ENCODE measurements at regions not wholly inside any gene's neighbourhood (a gene's known extent, or its start where the extent isn't known, plus 50 kb on each side); places are given as distances from the start of the nearest gene placed in this dataset.

DNA sequence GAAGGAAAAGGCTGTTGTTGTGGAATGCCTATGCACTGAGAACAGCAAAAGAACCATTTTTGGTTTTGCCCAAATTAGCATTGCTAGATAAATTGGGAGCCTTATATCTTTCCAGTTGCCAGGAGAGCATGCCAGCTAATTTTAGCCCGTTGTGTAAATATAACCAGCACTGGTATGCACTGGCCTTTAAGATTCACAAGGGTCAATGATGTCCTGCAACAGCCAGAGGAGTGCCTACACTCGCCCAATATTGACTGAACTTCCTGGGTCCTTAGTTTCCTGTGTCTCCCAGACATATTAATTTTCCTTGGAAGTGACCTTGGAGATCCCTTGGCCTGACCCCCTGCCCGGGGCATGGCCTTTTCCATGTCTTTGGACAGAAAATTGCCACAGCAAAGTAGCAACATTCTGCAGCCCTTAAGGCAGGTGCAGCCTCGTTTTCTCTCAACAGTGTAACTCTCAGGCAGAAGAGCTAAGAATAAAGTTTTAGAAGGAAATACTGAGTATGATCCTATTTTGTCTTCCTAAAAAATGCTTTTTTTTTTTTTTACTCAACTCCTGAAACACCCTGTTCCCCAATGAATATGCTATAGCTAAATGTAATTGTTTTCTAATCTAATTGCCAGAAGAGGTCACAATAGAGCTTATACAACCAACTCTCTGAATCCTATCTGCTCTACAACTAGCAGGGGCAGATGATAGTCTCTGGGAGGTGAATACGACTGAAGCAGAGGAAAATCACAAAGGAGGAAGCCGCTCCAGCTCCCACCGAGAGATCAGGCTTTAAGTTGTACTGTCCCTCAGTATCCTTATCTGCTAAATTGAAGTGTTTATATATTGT, 131.9 kb upstream of the PCGF5 start:
- peaks cover under 1% of the 10 kb centered on the region for H3K9me3 Mint-ChIP-seq
- intact Hi-C loops (cut with micrococcal nuclease) = loop anchor here (1.0 to 2.0 kb wide), 5 partner anchors 74 to 177 kb away; partner anchors contain the start of gene PCGF5
- no peaks in the 10 kb centered on the region for H3K27me3 Mint-ChIP-seq
- TF ChIP-seq, protein P1, sequence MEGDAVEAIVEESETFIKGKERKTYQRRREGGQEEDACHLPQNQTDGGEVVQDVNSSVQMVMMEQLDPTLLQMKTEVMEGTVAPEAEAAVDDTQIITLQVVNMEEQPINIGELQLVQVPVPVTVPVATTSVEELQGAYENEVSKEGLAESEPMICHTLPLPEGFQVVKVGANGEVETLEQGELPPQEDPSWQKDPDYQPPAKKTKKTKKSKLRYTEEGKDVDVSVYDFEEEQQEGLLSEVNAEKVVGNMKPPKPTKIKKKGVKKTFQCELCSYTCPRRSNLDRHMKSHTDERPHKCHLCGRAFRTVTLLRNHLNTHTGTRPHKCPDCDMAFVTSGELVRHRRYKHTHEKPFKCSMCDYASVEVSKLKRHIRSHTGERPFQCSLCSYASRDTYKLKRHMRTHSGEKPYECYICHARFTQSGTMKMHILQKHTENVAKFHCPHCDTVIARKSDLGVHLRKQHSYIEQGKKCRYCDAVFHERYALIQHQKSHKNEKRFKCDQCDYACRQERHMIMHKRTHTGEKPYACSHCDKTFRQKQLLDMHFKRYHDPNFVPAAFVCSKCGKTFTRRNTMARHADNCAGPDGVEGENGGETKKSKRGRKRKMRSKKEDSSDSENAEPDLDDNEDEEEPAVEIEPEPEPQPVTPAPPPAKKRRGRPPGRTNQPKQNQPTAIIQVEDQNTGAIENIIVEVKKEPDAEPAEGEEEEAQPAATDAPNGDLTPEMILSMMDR (IDR thresholded peaks at IDR 0.05) = no peak
- ChIA-PET POLR2A (interaction anchor here (0.5 to 2.1 kb wide), 10 partner anchors 73 to 220 kb away, joined by 3 to 12 read pairs (median 4); no protein-coding TSS in a partner anchor), CTCF (interaction anchor here (0.7 to 3.1 kb wide), 22 partner anchors 10 to 189 kb away, joined by 3 to 103 read pairs (median 4); partner anchors contain the start of gene PCGF5)
- H3K4me1 Mint-ChIP-seq = peaks cover 6% of the 10 kb centered on the region
- peak; percentile 69 for ATAC-seq (ENCODE audit: low read depth)
- no peak overlapping the region for H3K27ac Mint-ChIP-seq
- no peak overlapping the region for H3K4me3 Mint-ChIP-seq
- H3K36me3 Mint-ChIP-seq (ENCODE audit: low read depth) = no peaks in the 10 kb centered on the region
- DNase-seq = no peak

GRCh38 chr10:91090761-91091529, 129.5 kb upstream of the PCGF5 start:
- Mint-ChIP-seq H3K4me3 (no peak overlapping the region), H3K9me3 (peaks cover 8% of the 10 kb centered on the region), H3K4me1 (peaks cover 6% of the 10 kb centered on the region), H3K27me3 (no peaks in the 10 kb centered on the region), H3K36me3 (ENCODE audit: low read depth) (peaks cover 4% of the 10 kb centered on the region), H3K27ac (no peak overlapping the region)
- POLR2A ChIA-PET = interaction anchor here (0.7 kb wide), 1 partner anchor 179 kb away, joined by 3 read pairs; no protein-coding TSS in a partner anchor
- intact Hi-C loops (cut with micrococcal nuclease) = no loop called here
- no peak for DNase-seq
- TF ChIP-seq, protein P1 (IDR thresholded peaks at IDR 0.05) = no peak
- peak; percentile 54 for ATAC-seq (ENCODE audit: low read depth)
- CTCF ChIA-PET = interaction anchor here (0.7 to 3.4 kb wide), 9 partner anchors 13 to 179 kb away, joined by 3 to 32 read pairs (median 4); no protein-coding TSS in a partner anchor

DNA sequence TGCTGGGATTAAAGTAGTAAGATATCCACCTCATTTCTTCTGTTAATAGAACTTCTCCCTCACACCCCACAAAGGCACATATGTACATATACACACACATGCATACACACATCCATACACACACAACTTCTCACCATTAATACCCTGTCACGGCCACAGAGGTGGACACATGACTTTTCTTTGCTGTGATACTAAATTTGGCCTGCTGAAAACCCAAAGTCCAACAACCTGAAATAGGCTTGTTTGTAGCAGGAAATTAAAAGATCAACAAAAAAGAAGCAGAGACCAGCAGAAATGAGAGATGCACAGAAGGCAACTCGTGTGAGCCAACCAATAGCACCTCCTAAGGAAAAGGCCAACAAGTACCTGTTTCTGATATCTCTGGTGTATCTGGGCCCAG, 128.7 kb upstream of the PCGF5 start:
- TF ChIP-seq, protein P1 (IDR thresholded peaks at IDR 0.05) = no peak
- DNase-seq = no peak
- Mint-ChIP-seq H3K9me3 (peaks cover 8% of the 10 kb centered on the region), H3K27ac (no peak overlapping the region), H3K4me3 (no peak overlapping the region), H3K36me3 (ENCODE audit: low read depth) (peaks cover 4% of the 10 kb centered on the region), H3K27me3 (no peaks in the 10 kb centered on the region), H3K4me1 (peaks cover 11% of the 10 kb centered on the region)
- POLR2A ChIA-PET = no interaction called here
- no peak for ATAC-seq (ENCODE audit: low read depth)
- intact Hi-C loops (cut with micrococcal nuclease) = no loop called here
- CTCF ChIA-PET = interaction anchor here (1.0 to 3.4 kb wide), 4 partner anchors 18 to 159 kb away, joined by 3 to 32 read pairs (median 5); no protein-coding TSS in a partner anchor

DNA sequence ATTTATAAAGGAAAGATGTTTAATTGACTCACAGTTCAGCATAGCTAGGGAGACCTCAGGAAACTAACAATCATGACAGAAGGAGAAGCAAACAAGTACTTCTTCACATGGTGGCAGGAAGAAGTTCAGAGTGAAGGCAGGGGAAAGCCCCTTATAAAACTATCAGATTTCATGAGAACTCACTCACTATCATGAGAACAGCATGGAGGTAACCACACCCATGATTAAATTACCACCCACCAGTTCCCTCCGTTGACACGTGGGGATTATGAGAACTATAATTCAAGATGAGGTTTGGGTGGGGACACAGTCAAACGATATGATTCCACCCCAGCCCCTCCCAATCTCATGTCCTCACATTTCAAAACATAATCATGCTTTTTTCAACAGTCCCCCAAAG, 124.2 kb upstream of the PCGF5 start:
- Mint-ChIP-seq H3K36me3 (ENCODE audit: low read depth) (peaks cover 11% of the 10 kb centered on the region), H3K4me1 (peaks cover 4% of the 10 kb centered on the region), H3K4me3 (no peak overlapping the region), H3K9me3 (peaks cover 21% of the 10 kb centered on the region), H3K27me3 (no peaks in the 10 kb centered on the region), H3K27ac (no peak overlapping the region)
- DNase-seq = no peak
- ATAC-seq (ENCODE audit: low read depth) = no peak
- ChIA-PET CTCF (no interaction called here), POLR2A (interaction anchor here (0.7 kb wide), 1 partner anchor 350 kb away, joined by 3 read pairs; no protein-coding TSS in a partner anchor)
- intact Hi-C loops (cut with micrococcal nuclease) = no loop called here
- TF ChIP-seq, protein P1 (IDR thresholded peaks at IDR 0.05) = no peak

Measured in activated B cell treated with CpG ODN at 0.5 μM for 24 hours (primary cell).